ENCODE measurements at regions not wholly inside any gene's neighbourhood (a gene's known extent, or its start where the extent isn't known, plus 50 kb on each side); places are given as distances from the start of the nearest gene placed in this dataset.

DNA sequence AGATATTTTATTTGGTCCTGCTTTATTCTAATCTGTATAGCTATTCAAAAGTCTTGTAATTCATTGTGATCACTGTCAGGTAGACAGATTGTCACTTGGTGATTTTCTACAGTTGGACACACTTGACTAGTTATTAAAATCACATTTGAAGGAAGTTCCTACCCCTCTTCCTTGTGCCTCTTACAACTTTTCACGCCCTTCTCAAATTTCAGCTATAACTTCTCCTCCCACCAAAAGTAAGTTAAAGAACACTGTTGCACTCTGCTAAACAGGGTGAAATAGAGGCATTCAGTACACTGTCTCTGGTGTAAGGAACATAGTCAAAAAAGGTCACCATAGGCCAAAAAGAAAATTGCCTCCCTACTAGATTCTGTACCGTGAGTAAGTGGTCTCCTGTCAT lies 142.1 kb upstream of the POU5F2 start:
- Mint-ChIP-seq H3K4me3 (no peak overlapping the region), H3K27ac (no peak overlapping the region), H3K27me3 (no peaks in the 10 kb centered on the region), H3K4me1 (peaks cover 21% of the 10 kb centered on the region), H3K36me3 (ENCODE audit: low read depth) (peaks cover 4% of the 10 kb centered on the region)
- no peak for ATAC-seq
- no peaks in the 10 kb centered on the region for H3K9me3 ChIP-seq (ENCODE audit: control insufficient read depth, low read length, poor library complexity, severe bottlenecking)
- no peak for DNase-seq

DNA sequence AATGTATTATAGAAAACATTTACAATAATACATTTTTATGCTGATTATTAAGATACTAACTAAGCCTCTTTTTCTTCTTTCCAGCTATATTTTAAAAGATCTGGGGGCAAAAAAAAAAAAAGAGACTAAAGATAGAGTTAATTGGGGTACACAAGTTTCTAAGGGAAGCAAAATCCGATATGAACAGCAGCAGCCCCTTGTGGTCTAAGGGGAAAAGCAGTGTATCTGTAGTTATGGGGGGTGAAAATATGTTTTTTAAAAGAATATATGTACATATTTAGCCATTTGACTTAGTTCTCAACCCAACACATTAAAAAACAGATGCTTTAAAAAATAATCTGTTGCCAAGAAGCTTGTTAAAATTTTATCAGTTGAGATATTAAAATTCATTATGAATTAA lies 134.3 kb upstream of the POU5F2 start:
- no peak for ATAC-seq
- H3K27ac Mint-ChIP-seq: no peak overlapping the region
- H3K4me1 Mint-ChIP-seq: peaks cover 5% of the 10 kb centered on the region
- H3K9me3 ChIP-seq (ENCODE audit: control insufficient read depth, low read length, poor library complexity, severe bottlenecking): no peaks in the 10 kb centered on the region
- no peak for DNase-seq
- no peaks in the 10 kb centered on the region for H3K27me3 Mint-ChIP-seq
- H3K36me3 Mint-ChIP-seq (ENCODE audit: low read depth): peaks cover 12% of the 10 kb centered on the region
- no peak overlapping the region for H3K4me3 Mint-ChIP-seq

DNA sequence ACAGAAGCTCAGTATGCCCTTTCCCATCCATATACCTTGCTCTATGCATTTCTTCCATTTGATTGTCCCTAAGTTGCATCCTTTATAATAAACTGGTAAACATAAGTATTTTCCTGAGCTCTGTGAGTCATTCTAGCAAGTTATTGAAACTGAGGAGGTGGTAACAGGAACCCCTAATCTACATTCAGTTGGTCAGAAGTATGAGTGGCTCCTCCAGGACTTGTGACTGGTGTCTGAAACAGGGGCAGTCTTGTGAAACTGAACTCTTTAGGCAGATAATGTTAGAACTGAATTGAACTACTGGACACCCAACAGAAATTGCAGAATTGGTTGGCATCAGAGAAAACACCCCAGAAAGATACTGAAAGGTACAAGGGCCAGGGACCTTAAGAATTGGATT lies 133.1 kb upstream of the POU5F2 start:
- Mint-ChIP-seq H3K27ac (no peak overlapping the region), H3K4me1 (peaks cover 4% of the 10 kb centered on the region), H3K4me3 (no peak overlapping the region), H3K27me3 (no peaks in the 10 kb centered on the region), H3K36me3 (ENCODE audit: low read depth) (peaks cover 11% of the 10 kb centered on the region)
- ATAC-seq (no peak), DNase-seq (no peak)
- no peaks in the 10 kb centered on the region for H3K9me3 ChIP-seq (ENCODE audit: control insufficient read depth, low read length, poor library complexity, severe bottlenecking)

DNA sequence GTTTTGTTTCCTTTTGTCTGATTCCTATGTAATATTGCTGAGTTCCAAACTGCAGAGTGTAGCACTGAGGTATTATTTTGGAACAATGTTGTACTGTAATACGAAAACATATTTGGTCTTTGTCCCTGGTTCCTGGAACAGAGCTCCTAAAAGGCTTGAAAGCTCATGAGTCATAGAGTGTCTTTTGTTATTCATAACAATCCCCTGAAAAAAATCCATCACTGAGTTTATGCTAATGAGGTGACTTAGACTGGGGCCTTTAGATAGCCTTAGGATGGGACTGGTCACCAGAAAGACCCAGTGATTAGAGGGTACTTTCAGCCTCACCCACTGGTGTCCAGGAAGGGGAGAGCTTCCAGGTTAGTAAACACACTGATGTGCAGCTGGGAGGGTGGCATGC lies 132.7 kb upstream of the POU5F2 start:
- DNase-seq: no peak

DNA sequence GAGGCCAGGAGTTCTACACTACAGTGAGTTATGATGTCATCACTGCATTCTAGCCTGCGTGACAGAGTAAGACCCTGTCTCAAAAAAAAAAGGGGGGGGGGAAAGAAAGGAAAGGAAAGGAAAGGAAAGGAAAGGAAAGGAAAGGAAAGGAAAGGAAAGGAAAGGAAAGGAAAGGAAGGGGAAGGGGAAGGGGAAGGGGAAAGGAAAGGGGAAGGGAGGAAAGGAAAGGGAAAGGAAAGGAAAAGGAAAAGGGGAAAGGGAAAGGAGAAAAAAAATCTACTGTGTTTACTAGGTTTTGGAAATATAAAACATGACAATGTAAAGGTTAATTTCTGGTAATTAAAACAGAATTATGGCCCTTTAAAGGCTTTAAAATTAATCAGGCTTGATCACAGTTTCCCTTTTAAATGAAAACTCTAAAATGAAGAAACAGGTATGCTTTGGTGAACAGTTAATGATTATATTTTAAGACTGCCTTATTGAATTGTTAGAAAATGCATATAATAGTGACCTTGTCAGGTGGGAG lies 131.9 kb upstream of the POU5F2 start:
- peaks cover 8% of the 10 kb centered on the region for H3K36me3 Mint-ChIP-seq (ENCODE audit: low read depth)
- H3K27me3 Mint-ChIP-seq: no peaks in the 10 kb centered on the region
- H3K9me3 ChIP-seq (ENCODE audit: control insufficient read depth, low read length, poor library complexity, severe bottlenecking): no peaks in the 10 kb centered on the region
- DNase-seq (no peak), ATAC-seq (no peak)
- no peak overlapping the region for H3K4me3 Mint-ChIP-seq
- H3K4me1 Mint-ChIP-seq: peaks cover 2% of the 10 kb centered on the region
- no peak overlapping the region for H3K27ac Mint-ChIP-seq

More for the DNA sequence above, 132.7 kb upstream of the POU5F2 start:
- H3K27ac Mint-ChIP-seq: no peak overlapping the region
- peaks cover 2% of the 10 kb centered on the region for H3K4me1 Mint-ChIP-seq
- no peak for ATAC-seq
- peaks cover 8% of the 10 kb centered on the region for H3K36me3 Mint-ChIP-seq (ENCODE audit: low read depth)
- no peaks in the 10 kb centered on the region for H3K27me3 Mint-ChIP-seq
- H3K4me3 Mint-ChIP-seq: no peak overlapping the region
- no peaks in the 10 kb centered on the region for H3K9me3 ChIP-seq (ENCODE audit: control insufficient read depth, low read length, poor library complexity, severe bottlenecking)

DNA sequence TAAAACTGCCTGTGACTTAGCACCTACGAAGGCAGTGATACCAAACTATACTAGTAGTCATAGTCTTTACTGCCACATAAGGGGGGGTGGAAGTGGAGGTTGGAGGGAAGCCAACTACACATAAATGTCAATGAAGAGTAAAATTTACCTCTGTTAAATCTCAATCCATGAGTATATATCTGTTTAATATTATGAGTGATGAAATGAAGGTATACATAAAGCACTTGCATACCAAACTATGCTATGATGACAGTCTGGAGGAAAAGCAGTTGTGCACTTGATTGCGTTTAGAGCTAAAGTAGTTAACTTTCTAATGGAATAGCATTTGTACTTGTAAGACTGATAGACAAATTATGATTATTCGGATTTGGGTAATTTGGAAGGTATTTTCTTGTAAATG lies 129.2 kb upstream of the POU5F2 start:
- no peak overlapping the region for H3K27ac Mint-ChIP-seq
- H3K27me3 Mint-ChIP-seq: no peaks in the 10 kb centered on the region
- H3K4me1 Mint-ChIP-seq: peaks cover 5% of the 10 kb centered on the region
- H3K4me3 Mint-ChIP-seq: no peak overlapping the region
- no peaks in the 10 kb centered on the region for H3K9me3 ChIP-seq (ENCODE audit: control insufficient read depth, low read length, poor library complexity, severe bottlenecking)
- H3K36me3 Mint-ChIP-seq (ENCODE audit: low read depth): peaks cover 8% of the 10 kb centered on the region
- ATAC-seq (no peak), DNase-seq (no peak)

DNA sequence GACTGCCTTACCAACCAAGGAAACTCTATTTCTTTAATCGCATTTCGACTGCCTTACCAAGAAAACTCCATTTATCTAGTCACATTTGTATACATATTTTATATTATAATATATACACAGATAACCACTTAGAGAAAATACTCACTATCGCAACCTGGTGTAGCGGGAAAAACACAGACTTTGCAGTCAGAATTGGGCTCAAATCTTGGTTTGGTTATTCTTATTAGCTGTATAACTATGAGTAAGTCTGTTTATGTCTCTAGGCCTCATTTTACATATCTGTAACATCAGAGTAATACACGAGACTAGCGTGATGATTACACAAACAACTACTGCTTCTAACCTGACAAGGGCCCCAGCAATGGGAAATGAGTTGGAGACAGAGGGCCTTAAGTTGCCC lies 127.5 kb upstream of the POU5F2 start:
- Mint-ChIP-seq H3K4me1 (peaks cover 3% of the 10 kb centered on the region), H3K27ac (no peak overlapping the region), H3K36me3 (ENCODE audit: low read depth) (peaks cover 6% of the 10 kb centered on the region), H3K4me3 (no peak overlapping the region), H3K27me3 (no peaks in the 10 kb centered on the region)
- no peaks in the 10 kb centered on the region for H3K9me3 ChIP-seq (ENCODE audit: control insufficient read depth, low read length, poor library complexity, severe bottlenecking)
- DNase-seq (no peak), ATAC-seq (no peak)

DNA sequence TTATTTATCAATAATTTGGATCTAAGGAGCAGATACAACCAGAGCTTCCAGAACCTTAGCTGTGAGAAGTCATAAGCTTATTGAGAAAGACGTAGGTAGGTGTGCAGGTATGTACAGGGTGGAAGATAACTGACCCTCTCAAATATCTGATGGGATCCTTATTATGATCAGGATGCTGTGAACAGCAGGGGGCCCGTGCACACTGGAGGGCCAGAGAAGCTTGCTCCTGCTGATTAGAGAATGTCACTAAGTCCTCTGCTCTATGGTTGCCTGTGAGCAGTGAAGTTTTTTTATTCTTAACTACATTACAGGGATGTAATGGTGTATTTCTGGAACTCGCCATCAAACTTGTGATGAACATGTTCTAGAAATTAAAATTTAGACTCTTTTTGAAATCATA lies 108.9 kb upstream of the POU5F2 start:
- Mint-ChIP-seq H3K27ac (no peak overlapping the region), H3K4me3 (no peak overlapping the region), H3K27me3 (no peaks in the 10 kb centered on the region), H3K4me1 (no peaks in the 10 kb centered on the region), H3K36me3 (ENCODE audit: low read depth) (peaks cover 2% of the 10 kb centered on the region)
- DNase-seq (no peak), ATAC-seq (no peak)
- H3K9me3 ChIP-seq (ENCODE audit: control insufficient read depth, low read length, poor library complexity, severe bottlenecking): no peaks in the 10 kb centered on the region

DNA sequence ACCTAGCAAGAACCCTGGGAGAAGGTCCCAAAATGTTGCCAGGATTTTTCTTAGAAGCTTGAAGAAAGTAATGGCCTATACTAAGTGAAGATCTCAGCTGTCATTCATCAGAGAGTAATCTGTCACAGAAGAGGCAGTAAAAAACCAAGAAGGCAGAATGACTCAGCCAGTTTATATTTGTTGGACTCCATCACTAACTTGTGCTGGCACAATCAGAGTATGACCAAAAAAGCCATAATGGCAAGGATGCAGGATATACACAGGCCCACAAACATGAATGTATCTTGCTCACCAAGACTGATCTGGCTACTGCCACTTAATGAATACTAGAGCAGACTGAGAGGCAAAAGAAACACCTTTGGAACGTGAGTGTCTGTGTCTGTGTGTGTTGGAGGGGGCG lies 104.0 kb upstream of the POU5F2 start:
- no peaks in the 10 kb centered on the region for H3K9me3 ChIP-seq (ENCODE audit: control insufficient read depth, low read length, poor library complexity, severe bottlenecking)
- ATAC-seq (no peak), DNase-seq (no peak)
- H3K27ac Mint-ChIP-seq: no peak overlapping the region
- peaks cover 8% of the 10 kb centered on the region for H3K36me3 Mint-ChIP-seq (ENCODE audit: low read depth)
- no peak overlapping the region for H3K4me3 Mint-ChIP-seq
- H3K27me3 Mint-ChIP-seq: no peaks in the 10 kb centered on the region
- no peaks in the 10 kb centered on the region for H3K4me1 Mint-ChIP-seq

DNA sequence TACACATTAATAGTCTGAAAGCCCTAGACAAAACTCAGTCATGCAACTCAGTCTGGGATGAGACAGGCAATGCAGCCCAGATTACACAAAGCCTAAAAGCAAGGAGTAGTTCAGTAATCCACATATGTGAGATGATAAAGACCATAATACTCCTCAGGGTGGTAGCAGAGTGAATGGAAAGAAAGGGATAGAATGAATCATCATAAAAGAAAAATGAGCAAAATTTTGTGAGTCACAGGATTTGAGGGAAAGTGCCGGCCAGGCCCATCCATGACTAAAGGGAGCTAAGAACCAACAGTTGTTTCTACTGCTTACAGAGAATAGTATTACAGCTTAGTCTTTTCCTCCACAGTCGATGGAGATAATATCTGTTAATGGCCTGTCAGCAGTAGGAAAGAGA lies 90.0 kb upstream of the POU5F2 start:
- Mint-ChIP-seq H3K27ac (no peak overlapping the region), H3K4me3 (no peak overlapping the region), H3K27me3 (no peaks in the 10 kb centered on the region), H3K4me1 (no peaks in the 10 kb centered on the region), H3K36me3 (ENCODE audit: low read depth) (no peaks in the 10 kb centered on the region)
- ATAC-seq: no peak
- no peak for DNase-seq
- no peaks in the 10 kb centered on the region for H3K9me3 ChIP-seq (ENCODE audit: control insufficient read depth, low read length, poor library complexity, severe bottlenecking)

DNA sequence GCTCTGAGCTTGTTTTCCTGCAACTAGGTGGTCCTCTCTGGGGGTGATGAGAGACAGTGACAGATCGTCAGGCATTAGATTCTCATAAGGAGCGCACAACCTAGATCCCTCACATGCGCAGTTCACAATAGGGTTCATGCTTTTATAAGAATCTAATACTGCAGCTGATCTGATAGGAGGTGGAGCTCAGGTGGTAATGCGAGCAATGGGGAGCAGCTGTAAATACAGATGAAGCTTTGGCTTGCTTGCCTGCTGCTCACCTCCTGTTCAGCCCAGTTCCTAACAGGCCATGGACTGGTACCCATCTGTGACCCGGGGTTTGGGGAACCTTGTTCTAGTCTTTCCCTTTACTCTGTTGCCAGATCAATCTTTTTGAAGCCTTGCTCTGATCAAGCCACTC lies 89.5 kb upstream of the POU5F2 start:
- no peak for ATAC-seq
- H3K27ac Mint-ChIP-seq: no peak overlapping the region
- no peak for DNase-seq
- H3K4me3 Mint-ChIP-seq: no peak overlapping the region
- H3K9me3 ChIP-seq (ENCODE audit: control insufficient read depth, low read length, poor library complexity, severe bottlenecking): no peaks in the 10 kb centered on the region
- no peaks in the 10 kb centered on the region for H3K4me1 Mint-ChIP-seq
- H3K27me3 Mint-ChIP-seq: no peaks in the 10 kb centered on the region
- H3K36me3 Mint-ChIP-seq (ENCODE audit: low read depth): no peaks in the 10 kb centered on the region

DNA sequence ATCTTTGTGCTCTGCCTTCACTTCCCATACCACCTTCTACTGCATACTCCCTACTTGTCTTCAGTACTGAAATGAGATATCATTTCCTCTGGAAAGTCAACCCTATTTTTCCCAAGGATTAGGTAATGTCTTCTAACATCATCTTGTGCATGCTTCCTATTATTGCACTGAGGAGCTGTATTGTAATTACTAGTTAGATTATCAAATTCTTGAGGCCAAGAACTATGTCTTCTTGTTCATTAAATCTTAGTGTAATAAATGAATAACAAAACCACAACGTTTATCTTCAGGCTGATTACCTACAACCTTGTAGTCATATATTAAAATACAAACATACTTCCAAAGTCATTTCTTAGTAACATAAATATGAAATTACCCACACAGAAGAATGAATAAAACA lies 87.9 kb upstream of the POU5F2 start:
- DNase-seq: no peak
- no peak overlapping the region for H3K4me3 Mint-ChIP-seq
- H3K4me1 Mint-ChIP-seq: no peaks in the 10 kb centered on the region
- no peak for ATAC-seq
- H3K27ac Mint-ChIP-seq: no peak overlapping the region
- no peaks in the 10 kb centered on the region for H3K27me3 Mint-ChIP-seq
- H3K36me3 Mint-ChIP-seq (ENCODE audit: low read depth): peaks cover 2% of the 10 kb centered on the region
- H3K9me3 ChIP-seq (ENCODE audit: control insufficient read depth, low read length, poor library complexity, severe bottlenecking): no peaks in the 10 kb centered on the region

DNA sequence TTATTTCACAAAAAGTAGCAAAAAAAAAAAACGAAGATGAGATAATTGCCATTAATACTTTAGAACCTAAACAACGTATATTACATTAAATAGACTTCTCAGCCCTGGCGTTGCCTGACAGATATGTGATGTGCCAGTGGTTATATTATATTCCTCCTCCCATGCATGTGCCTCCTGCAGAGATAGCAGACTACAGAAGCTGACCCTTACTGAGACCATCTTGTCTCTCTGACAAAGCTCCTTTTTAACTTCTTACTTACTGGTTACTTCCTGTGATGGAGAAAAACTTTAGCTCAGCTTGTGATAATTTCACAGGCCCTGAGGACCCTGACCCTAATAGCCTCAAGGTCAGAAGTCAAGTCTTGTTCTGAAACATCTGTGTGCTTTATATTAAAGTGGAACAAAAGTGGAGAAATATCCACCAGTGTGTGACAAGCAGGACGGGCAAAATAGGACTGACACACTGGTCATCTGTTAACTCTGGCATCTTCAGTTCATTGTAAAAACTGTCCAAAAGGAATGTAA lies 80.6 kb upstream of the POU5F2 start:
- Mint-ChIP-seq H3K27ac (no peak overlapping the region), H3K36me3 (ENCODE audit: low read depth) (peaks cover 11% of the 10 kb centered on the region), H3K4me1 (no peaks in the 10 kb centered on the region), H3K27me3 (no peaks in the 10 kb centered on the region), H3K4me3 (no peak overlapping the region)
- DNase-seq (no peak), ATAC-seq (no peak)
- no peaks in the 10 kb centered on the region for H3K9me3 ChIP-seq (ENCODE audit: control insufficient read depth, low read length, poor library complexity, severe bottlenecking)

DNA sequence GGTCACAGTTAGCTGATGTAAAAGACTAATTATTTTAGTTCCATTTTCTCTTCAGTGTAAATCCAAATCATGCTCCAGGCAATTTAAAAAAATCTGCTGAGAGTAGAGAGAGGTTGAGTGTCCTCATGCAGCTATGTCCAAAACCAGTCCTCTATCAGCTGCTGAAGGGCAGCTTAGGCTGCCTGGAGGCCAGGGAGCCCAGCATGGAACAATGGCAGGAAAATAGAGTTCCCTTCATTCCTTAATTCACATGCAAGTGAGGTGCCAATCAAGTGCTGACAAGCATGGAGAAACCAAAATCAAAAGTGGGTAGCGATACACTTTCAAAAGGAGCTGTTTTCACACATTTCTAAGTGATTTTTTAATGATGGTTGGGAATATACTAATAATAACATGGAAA lies 78.3 kb upstream of the POU5F2 start:
- Mint-ChIP-seq H3K4me1 (no peaks in the 10 kb centered on the region), H3K27me3 (no peaks in the 10 kb centered on the region), H3K27ac (no peak overlapping the region), H3K4me3 (no peak overlapping the region), H3K36me3 (ENCODE audit: low read depth) (peaks cover 9% of the 10 kb centered on the region)
- no peaks in the 10 kb centered on the region for H3K9me3 ChIP-seq (ENCODE audit: control insufficient read depth, low read length, poor library complexity, severe bottlenecking)
- ATAC-seq (no peak), DNase-seq (no peak)

All from T-helper 17 cell (primary cell).